Mesodermal cell (in vitro differentiated cells): ENCODE measurements at regions not wholly inside any gene's neighbourhood (a gene's known extent, or its start where the extent isn't known, plus 50 kb on each side); places are given as distances from the start of the nearest gene placed in this dataset.

ENCODE experiments used
- H3K27ac ChIP-seq: 2 replicates; pipeline ENCODE4 v1.7.0; 2013; ENCODE audit warnings: mild to moderate bottlenecking, low read depth, low read length, moderate library complexity; ENCODE audit not compliant: severe bottlenecking
- H3K36me3 ChIP-seq: 2 replicates; pipeline ENCODE4 v1.7.1; 2013; ENCODE audit warnings: mild to moderate bottlenecking, low read length, moderate library complexity; ENCODE audit not compliant: control insufficient read depth, insufficient read depth
- H3K4me1 ChIP-seq: one replicate; pipeline ENCODE4 v1.7.1; 2013; ENCODE audit warnings: mild to moderate bottlenecking, low read length; ENCODE audit not compliant: insufficient read depth, control insufficient read depth, poor library complexity, severe bottlenecking
- H3K4me3 ChIP-seq: 2 replicates; pipeline ENCODE4 v1.7.0; 2013; ENCODE audit warnings: low read length, control low read depth, mild to moderate bottlenecking; ENCODE audit not compliant: insufficient read depth, poor library complexity, severe bottlenecking; ENCODE audit errors: extremely low read depth
- H3K9me3 ChIP-seq: 2 replicates; pipeline ENCODE4 v1.7.1; 2013; ENCODE audit warnings: mild to moderate bottlenecking, low read length, moderate library complexity; ENCODE audit not compliant: control insufficient read depth
- WGBS, 2 experiments: methylation state at CpG; one replicate each; pipeline ENCODE4 v1.1.5; 2013; ENCODE audit warnings: missing lambda C conversion rate in 2 of 2; ENCODE audit not compliant: insufficient coverage in 2 of 2; 5-methylcytosine and 5-hydroxymethylcytosine counted together

GRCh38 chr10:2861632-2862210 is 205.6 kb upstream of the PFKP start:
- 82 to 85% methylated on average over 6 of the region's 6 CpGs for WGBS, 2 experiments

DNA sequence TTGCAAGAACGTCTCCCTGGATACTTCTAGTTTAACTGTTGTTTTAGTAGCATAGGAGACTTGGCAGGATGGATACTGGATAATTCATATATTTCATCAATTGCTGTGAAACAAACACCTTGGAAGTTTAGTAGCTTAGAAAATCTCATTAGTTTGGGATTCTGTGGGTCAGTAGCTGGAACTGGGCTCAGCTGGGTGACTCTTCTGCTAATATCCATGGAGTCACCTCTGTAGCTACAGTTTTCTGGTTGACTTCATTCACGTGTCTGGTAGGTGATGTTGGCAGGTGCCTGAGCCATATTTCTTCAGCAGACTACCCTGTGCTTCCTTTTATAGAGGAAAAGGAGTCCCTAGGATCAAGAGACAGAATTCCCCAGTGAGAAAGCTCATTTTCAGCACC is 208.9 kb upstream of the PFKP start:
- H3K4me1 ChIP-seq, result no peaks in the 10 kb centered on the region
- H3K27ac ChIP-seq, result no peak overlapping the region
- H3K9me3 ChIP-seq, result no peaks in the 10 kb centered on the region
- H3K36me3 ChIP-seq, result no peaks in the 10 kb centered on the region
- H3K4me3 ChIP-seq, result no peak overlapping the region
- WGBS, 2 experiments, result 83% methylated on average over 1 of the region's 2 CpGs; no CpG with 5 or more reads in 1 of the 2 experiments

More at GRCh38 chr10:2861632-2862210, 205.6 kb upstream of the PFKP start:
- Histone ChIP-seq H3K36me3 (no peaks in the 10 kb centered on the region), H3K27ac (no peak overlapping the region), H3K9me3 (no peaks in the 10 kb centered on the region), H3K4me1 (no peaks in the 10 kb centered on the region), H3K4me3 (no peak overlapping the region)

GRCh38 chr10:2856598-2856997 is 210.8 kb upstream of the PFKP start:
- Histone ChIP-seq H3K27ac (no peak overlapping the region), H3K36me3 (no peaks in the 10 kb centered on the region), H3K9me3 (no peaks in the 10 kb centered on the region), H3K4me3 (no peak overlapping the region), H3K4me1 (no peaks in the 10 kb centered on the region)
- WGBS, 2 experiments, result 74 to 75% methylated on average over 2 to 3 of the region's 6 CpGs

DNA sequence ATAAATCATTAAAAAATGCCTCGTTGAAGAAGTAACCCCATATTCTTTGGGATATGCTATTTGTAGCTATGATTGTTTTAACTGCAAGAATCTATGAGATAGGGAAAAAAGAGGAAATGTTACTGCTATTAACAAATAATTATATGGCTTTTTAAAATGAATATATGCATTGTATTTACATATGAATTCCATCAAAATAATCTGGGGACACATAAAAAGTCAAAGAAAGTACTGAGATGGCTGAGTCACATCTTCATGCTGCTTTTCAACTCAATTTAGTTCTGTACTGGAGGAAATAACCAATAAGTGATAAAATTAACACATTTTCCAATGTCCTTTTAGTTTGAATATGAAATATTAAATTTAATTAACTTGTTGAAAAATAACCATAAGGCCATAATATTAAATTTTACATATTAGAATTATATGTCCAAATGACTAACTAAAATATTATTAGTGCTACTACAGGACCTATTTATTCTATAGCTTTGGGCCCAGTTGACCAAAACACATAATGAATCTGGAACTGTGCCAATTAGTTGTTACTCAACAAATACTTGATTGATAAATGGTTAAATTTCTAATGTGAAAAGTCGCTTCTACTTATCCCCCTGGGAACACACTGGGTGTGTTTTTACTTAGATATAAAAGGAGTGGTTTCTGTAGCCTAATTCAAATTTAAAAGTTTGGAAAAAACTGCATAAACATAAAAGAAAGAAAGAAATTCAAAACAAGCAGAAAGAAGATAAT is 214.6 kb upstream of the PFKP start:
- Histone ChIP-seq H3K36me3 (no peaks in the 10 kb centered on the region), H3K4me3 (no peak overlapping the region), H3K4me1 (no peaks in the 10 kb centered on the region), H3K27ac (no peak overlapping the region), H3K9me3 (no peaks in the 10 kb centered on the region)
- no CpG with 5 or more reads among the region's 2 CpGs for WGBS, 2 experiments

GRCh38 chr10:2851566-2851965 is 215.8 kb upstream of the PFKP start:
- Histone ChIP-seq H3K36me3 (no peaks in the 10 kb centered on the region), H3K4me1 (no peaks in the 10 kb centered on the region), H3K4me3 (no peak overlapping the region), H3K27ac (no peak overlapping the region), H3K9me3 (no peaks in the 10 kb centered on the region)
- WGBS, 2 experiments, result 80% methylated on average over 1 to 3 of the region's 3 CpGs

- H3K4me3 ChIP-seq, result no peak overlapping the region
- H3K27ac ChIP-seq, result no peak overlapping the region
- WGBS, 2 experiments, result 57 to 90% methylated on average over 1 to 2 of the region's 5 CpGs
- no peaks in the 10 kb centered on the region for H3K9me3 ChIP-seq
- no peaks in the 10 kb centered on the region for H3K4me1 ChIP-seq
- no peaks in the 10 kb centered on the region for H3K36me3 ChIP-seq
Observed at GRCh38 chr10:2850202-2850601, 217.1 kb upstream of the PFKP start.

DNA sequence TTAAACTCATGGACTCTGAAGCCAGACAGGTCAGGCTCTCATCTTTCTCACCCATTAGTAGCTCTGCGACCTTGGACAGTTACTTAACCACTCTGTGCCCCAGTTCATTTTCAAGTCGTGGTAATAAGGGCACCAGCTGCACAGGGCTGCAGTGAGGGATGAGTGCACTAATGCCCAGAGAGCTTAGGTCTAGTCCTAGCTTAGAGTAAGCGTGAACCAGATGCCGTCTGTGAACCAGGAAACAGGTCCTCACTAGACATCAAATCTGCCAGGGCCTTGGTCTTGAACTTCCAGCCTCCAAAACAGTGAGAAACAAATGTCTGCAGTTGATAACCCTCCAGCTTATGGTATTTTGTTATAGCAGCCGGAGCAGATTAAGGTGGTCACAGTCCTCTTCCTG is 222.4 kb upstream of the PFKP start:
- 74 to 89% methylated on average over 4 of the region's 5 CpGs for WGBS, 2 experiments
- Histone ChIP-seq H3K9me3 (no peaks in the 10 kb centered on the region), H3K36me3 (no peaks in the 10 kb centered on the region), H3K4me1 (no peaks in the 10 kb centered on the region), H3K4me3 (no peak overlapping the region), H3K27ac (no peak overlapping the region)

DNA sequence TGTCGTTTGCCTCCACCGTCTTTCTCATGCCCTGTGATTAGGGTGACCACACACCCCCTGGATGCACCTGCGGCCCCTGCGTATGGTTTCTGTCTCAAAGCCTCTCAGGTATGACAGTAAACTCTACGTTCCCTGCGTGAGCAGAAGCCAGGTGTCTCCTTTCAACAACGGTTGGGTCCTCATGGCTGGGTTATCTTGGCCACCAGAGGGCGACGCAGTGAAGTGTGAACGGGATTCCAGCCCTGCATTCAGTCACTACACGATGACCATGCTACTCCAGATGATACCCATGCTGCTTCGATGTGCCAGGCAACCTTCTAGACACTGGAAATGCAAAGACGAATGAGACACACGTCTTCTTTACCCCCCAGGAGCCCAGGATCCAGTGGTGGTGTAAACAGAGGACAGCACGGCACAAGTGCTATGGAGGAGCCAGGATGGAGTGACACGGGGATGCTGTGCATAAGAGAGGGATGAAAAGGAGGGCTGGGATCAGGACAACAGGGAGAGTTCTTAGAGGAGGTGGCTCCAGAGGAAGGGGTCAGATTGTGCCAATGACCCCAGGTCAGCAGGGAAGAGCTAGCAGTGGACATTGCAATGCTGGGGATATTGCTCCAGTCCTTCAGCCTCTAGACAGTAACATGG is 228.1 kb upstream of the PFKP start:
- H3K4me3 ChIP-seq, result no peak overlapping the region
- no peaks in the 10 kb centered on the region for H3K4me1 ChIP-seq
- H3K27ac ChIP-seq, result no peak overlapping the region
- WGBS, 2 experiments, result 50 to 55% methylated on average over 16 of the region's 16 CpGs
- no peaks in the 10 kb centered on the region for H3K36me3 ChIP-seq
- H3K9me3 ChIP-seq, result no peaks in the 10 kb centered on the region

- Histone ChIP-seq H3K9me3 (no peaks in the 10 kb centered on the region), H3K4me1 (no peaks in the 10 kb centered on the region), H3K27ac (no peak overlapping the region), H3K36me3 (no peaks in the 10 kb centered on the region), H3K4me3 (no peak overlapping the region)
- 60 to 91% methylated on average over 1 to 5 of the region's 7 CpGs for WGBS, 2 experiments
Observed at GRCh38 chr10:2837674-2838073, 229.7 kb upstream of the PFKP start.

DNA sequence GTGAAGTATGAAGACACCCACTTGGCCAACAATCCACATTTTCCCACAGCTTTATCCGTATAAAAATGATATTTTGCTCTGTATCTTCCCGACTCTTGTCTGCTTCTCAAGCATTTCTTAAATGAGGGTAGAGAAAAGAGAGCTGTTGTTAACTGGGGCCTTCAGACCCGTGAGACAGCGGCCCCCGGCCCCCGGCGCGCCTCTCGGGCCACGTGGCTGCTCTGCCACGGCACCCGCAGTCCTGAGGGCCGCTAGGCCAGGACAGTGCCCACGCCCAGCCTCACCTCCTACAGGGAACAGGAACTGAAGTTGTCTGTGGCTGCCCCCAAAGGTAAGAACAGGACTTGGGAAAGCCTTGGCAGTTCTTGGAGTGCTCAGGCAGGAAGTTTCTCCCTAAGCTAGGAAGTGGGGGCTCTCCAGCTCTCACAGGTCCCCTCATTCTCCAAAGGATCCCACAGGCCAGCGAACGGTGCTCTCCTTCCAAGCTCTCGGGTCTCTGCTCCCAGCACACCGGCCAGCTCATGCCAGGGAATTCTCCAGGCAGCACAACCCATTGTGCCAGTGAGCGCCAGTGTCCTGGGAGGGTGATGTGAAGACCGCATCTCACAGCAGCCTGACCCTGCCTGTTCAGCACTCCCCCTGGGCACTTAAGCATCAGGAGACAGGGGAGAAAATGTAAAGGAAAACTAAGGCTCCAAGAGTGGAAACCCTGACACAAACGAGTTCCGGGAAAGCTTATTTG is 230.3 kb upstream of the PFKP start:
- 89 to 97% methylated on average over 9 to 13 of the region's 22 CpGs for WGBS, 2 experiments
- no peaks in the 10 kb centered on the region for H3K9me3 ChIP-seq
- no peak overlapping the region for H3K27ac ChIP-seq
- no peak overlapping the region for H3K4me3 ChIP-seq
- no peaks in the 10 kb centered on the region for H3K36me3 ChIP-seq
- H3K4me1 ChIP-seq, result no peaks in the 10 kb centered on the region
